ENCODE measurements at regions not wholly inside any gene's neighbourhood (a gene's known extent, or its start where the extent isn't known, plus 50 kb on each side); places are given as distances from the start of the nearest gene placed in this dataset.

DNA sequence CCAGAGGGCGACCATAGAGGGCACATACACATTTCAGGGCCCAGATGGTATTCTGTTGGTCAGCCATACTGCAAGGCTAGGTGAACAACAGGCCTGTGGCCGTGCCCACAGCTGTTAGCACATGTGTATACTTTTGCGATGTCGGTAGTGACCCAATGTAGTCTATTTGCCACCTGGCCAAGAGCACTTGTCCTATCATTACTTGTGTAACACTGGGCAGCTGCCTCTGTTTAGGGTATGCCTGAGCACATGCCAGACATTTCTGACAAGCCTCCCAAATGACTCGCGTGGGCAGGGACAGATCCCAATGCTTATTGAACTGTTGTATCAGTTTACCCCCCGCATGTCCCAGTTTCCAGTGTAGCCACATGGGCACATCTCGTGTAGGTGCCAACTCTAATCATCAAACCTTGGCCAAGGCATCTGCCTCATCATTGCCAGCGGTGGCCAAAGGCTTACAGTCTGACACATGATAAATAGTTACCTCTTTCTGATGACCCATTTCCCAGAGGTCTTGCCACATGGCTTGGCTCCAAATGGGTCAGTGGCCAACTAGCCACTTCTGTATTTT lies 74.4 kb upstream of the FBXL4 start:
- TF ChIP-seq, protein P1, sequence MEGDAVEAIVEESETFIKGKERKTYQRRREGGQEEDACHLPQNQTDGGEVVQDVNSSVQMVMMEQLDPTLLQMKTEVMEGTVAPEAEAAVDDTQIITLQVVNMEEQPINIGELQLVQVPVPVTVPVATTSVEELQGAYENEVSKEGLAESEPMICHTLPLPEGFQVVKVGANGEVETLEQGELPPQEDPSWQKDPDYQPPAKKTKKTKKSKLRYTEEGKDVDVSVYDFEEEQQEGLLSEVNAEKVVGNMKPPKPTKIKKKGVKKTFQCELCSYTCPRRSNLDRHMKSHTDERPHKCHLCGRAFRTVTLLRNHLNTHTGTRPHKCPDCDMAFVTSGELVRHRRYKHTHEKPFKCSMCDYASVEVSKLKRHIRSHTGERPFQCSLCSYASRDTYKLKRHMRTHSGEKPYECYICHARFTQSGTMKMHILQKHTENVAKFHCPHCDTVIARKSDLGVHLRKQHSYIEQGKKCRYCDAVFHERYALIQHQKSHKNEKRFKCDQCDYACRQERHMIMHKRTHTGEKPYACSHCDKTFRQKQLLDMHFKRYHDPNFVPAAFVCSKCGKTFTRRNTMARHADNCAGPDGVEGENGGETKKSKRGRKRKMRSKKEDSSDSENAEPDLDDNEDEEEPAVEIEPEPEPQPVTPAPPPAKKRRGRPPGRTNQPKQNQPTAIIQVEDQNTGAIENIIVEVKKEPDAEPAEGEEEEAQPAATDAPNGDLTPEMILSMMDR (conservative IDR thresholded peaks at IDR 0.05; ENCODE audit: low read depth, low read length), result no peak
- TF ChIP-seq EZH2 (IDR thresholded peaks at IDR 0.05; ENCODE audit: borderline replicate concordance, low read depth, low read length, poor library complexity, severe bottlenecking), result no peak

Measured in A673 (cell line).